NCI-H446 treated with DMSO at 0.1 percent for 48 hours (cell line): ENCODE measurements at regions not wholly inside any gene's neighbourhood (a gene's known extent, or its start where the extent isn't known, plus 50 kb on each side); places are given as distances from the start of the nearest gene placed in this dataset.
"Not testable (repeated sequence)": the region's sequence is repeated elsewhere in the genome, so short reads cannot be mapped to it uniquely, and the experiment has no call there.

ENCODE experiments used
- DNase-seq: peaks from one replicate; lab custom pipeline; 2025; lab: John Stamatoyannopoulos, UW

DNA sequence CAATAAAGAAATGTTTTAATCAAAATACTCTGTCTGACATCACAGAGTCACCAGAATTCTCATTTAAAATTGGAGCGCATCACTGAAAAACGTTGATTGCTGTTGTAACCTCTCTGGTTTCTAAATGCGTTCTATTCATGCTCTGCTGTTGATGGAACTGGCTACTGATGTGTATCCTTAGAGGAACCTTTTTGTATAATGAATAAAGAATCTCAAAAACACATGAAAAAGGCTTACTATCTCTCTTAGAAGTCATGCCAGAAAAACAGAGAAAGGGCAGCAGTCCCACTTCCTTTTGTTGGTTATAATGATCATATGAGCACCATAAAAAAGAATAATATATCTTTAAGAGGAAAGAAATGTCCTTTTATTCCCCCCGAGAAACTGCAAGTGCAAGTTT, 615.5 kb downstream of the TLE1 start:
- DNase-seq = no peak

DNA sequence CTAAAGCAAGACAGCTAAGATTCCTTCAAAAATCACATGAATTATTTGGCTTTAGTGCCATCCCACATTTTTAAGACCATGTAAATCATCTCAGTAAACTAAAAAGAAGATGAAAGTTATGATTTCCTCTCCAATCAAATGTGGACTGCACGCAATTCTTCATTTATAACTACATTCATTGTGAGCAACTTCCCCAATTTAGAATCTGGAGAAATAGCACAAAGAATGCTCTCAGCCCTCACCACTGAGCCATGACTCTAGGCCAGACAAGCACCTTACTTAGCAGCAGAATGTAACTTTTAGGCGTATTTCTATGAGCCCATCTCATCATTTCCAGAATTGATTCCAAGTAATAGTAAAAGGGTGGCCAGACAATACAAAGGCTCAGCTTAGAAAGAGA, 616.6 kb downstream of the TLE1 start:
- no peak for DNase-seq

DNA sequence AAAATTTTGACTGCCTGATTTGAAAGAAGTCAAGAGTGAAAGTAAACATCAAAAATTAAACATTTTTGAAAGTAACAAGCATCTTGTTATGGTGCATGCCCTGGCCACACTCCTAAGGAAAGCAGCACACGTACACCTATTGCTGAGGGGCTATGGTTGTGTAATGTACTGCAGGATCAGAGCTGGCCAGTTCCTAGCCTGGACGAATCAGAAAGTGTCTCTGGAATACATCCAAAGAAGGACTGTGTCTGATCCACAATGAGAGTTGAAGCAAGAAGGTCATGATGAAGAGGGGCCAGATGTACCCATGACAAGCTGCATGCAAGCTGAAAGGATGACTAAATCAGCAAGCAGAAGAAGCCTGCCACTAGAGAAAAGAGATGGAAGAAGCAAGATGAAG, 618.2 kb downstream of the TLE1 start:
- no peak for DNase-seq

- DNase-seq = no peak
Observed at GRCh38 chr9:81070689-81071088, 618.7 kb downstream of the TLE1 start.

DNA sequence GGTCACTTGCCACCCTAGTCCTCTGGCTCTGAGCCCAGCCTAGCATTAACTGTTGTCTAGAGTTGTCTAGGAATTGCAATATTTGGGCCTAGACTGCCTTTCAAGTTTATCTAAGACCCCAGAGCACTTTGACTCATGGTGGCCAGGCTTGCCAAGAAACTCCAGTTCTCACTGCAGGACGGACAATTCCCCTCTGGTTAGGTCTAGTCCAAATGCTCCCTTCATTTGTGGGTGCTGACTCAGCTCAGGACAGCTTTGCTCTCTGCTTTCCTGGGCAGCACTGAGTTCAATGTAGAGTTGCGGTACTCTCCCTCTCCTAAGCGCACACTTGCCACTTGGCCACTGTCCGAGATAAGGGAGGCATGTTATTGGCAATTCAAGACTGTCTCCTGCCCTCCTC, 619.4 kb downstream of the TLE1 start:
- no peak for DNase-seq

GRCh38 chr9:81069038-81069795, 620.1 kb downstream of the TLE1 start:
- no peak for DNase-seq

DNA sequence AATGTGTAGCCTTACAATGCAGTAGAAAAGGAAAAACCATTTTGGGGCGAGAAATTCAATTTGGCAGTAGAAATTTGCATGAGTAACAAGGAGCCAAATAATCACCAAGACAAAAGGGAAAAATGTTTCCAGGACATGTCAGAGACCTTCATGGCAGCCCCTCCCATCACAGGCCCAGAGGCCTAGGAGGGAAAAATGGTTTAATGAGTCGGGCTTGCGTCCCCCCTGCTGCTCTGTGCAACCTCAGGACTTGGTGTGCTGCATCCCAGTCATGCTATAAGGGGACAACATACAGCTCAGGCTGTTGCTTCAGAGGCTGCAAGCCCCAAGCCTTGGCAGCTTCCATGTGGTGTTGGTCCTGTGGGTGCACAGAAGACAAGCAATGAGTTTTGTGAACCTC, 626.4 kb downstream of the TLE1 start:
- DNase-seq = not testable (repeated sequence)

DNA sequence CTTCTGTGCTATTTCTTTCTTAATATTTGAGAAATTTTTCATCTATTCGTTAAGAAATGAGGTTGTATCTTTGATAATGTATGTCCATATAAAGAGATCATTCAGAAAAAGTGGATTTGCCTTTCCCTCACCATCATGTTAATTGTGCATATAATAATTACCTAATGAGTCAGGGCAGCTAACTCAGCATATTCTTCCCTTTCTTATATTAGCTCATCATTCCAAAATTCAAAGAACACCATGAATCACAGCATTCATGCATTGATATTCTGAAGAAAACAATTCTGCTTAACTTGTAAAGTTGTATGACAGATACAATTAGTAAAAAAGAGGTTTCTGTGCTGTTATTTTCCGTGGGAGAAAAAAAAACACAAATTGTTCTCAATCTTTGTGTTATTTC, 630.6 kb downstream of the TLE1 start:
- DNase-seq = no peak

GRCh38 chr9:81053298-81054025, 635.9 kb downstream of the TLE1 start:
- DNase-seq = no peak

GRCh38 chr9:81052846-81053245, 636.5 kb downstream of the TLE1 start:
- no peak for DNase-seq

DNA sequence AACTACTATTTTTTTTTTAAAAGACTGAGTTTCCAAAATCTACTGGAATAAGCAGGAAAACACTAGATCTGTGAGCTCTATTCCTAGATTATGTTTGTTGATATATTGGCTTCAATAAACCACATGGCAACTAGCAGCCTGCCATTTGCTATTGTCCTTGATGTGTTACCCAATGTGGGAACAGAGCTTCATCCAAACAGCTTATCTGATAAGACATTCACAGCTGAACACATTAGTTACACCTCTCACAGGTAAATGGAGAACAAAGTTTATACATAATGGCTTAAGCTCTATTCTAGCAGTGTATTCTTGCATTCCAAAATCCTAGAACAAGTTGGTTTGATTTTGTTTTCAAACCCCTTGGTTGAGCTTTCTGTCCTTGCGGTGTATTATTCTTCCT, 642.1 kb downstream of the TLE1 start:
- no peak for DNase-seq

GRCh38 chr9:81045658-81046057, 643.7 kb downstream of the TLE1 start:
- no peak for DNase-seq

DNA sequence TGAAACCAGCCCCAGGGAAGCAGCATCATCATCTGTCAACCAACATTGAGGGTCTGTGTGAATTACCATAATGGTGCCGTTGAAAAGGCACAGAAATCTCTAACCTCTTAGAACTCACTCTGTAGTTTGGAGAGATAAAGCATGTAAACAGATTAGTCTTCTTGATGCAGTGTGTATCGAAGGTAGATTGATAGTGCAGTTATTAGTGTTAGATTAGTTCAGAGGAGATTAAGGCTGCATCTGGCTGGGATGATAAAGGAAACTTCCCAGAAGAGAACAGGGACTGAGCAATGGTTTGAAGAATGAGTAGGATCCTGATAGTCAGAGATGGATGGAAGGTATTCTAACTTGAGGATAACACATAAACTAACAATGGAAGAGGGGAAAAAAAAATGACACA, 651.5 kb downstream of the TLE1 start:
- DNase-seq = no peak

DNA sequence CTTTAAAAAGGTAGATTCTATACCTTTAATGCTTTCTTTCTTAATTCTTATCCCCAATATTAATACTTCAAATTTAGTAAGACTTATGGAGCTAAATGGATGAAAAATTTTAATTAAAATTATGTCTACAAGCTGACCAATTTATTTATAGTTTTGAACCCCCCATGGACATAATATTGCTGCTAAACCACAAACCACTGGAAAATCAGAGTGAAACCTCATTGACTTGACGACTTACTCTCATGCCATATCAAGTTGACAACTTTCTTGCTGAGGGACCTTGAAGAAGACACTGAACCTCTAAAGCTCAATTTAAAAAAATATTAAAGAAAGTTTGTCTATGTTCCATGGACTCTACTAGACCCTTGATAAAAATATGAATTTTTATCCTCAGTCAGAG, 653.7 kb downstream of the TLE1 start:
- DNase-seq = no peak

GRCh38 chr9:81035171-81035570, 654.2 kb downstream of the TLE1 start:
- DNase-seq = no peak

GRCh38 chr9:81032831-81033230, 656.5 kb downstream of the TLE1 start:
- no peak for DNase-seq

- no peak for DNase-seq
Observed at GRCh38 chr9:81032030-81032572, 657.2 kb downstream of the TLE1 start.

DNA sequence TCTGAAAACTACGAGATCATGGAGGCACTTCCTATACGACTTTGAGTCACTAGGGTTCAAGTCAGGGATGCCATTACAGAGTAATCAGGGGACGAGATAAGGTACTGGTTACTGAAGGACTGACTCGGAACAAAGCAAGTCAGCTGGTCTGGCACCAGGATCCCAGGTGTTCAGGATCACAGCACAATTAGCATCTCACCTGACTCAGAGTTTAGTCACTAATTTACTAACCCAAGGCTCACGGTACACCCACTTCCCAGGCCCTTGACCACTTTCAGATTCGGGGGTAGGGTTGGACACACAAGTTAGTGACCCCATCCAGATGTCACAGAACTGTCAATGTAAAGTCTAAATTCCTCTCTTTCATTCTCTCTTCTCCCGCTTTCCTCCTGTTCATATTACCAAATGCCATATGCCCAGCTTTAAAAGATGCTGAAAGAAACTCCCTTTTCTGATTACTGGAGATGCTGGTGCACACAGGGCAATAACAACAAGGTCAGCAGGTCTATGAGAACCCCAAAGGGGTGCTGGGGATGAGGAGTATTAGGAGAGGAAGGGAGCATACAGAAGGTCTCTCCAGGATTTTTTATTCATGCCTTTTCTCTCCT, 657.8 kb downstream of the TLE1 start:
- DNase-seq = no peak

DNA sequence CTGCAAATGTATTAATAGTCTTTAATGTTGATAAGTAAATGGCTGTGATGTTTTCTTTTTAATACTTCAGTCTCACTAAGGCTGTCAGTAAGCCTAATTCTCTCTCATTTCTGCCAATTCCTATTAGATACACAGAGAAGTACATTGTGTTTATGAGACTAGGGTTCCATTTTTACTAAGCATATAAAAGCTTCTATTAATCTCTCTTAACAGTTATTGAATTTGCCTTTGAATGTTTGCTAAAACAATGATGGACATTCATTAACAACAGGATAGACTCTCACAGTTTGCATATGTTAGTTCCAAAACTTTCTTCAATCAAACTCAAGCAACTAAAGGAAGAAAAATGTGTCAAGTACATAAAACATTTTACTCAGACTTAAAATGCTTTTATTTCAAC, 659.3 kb downstream of the TLE1 start:
- no peak for DNase-seq

GRCh38 chr9:81028504-81028903, 660.8 kb downstream of the TLE1 start:
- no peak for DNase-seq

DNA sequence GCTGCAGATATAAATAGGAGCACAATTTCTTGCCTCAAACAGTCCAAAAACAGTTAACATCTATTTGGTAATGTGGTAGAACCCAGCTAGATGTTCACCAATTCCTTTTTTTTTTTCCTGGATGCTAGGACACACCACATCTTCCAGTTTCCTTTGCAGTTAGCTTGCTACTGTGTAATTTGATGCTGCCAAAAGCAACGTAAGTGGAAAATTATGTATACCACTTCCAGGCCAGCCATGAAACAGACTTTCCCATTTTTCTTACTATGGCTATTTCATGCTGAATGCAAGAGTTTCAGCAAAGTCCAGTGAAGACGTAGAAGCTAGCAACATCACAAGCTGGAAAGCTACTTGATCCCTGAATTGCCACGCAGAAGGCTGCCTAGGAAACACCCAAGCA, 667.2 kb downstream of the TLE1 start:
- no peak for DNase-seq

- not testable (repeated sequence) for DNase-seq
Observed at GRCh38 chr9:81014945-81015344, 674.4 kb downstream of the TLE1 start.

DNA sequence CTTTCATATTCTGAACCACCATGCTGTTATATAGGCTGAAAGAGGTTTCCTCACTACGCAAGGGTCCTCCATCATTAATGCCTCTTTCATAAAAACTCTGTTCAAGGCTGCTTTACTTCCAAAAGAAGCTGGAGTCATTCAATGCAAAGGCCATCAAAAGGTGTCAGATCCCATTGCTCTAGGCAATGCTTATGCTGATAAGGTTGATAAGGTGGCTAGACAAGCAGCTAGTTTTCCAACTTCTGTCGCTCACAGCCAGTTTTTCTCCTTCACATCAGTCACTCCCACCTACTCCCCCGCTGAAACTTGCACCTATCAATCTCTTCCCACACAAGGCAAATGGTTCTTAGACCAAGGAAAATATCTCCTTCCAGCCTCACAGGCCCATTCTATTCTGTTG, 676.2 kb downstream of the TLE1 start:
- not testable (repeated sequence) for DNase-seq
